ENCODE measurements at regions not wholly inside any gene's neighbourhood (a gene's known extent, or its start where the extent isn't known, plus 50 kb on each side); places are given as distances from the start of the nearest gene placed in this dataset.

GRCh38 chr21:35926003-35926740 is 134.2 kb downstream of the SETD4 start:
- no peak for TF ChIP-seq CTCF (IDR thresholded peaks at IDR 0.05)
- Mint-ChIP-seq H3K27me3 (ENCODE audit: low read depth) (no peaks in the 10 kb centered on the region), H3K36me3 (ENCODE audit: low read depth) (no peaks in the 10 kb centered on the region), H3K4me1 (ENCODE audit: low read depth) (peaks cover 10% of the 10 kb centered on the region), H3K27ac (ENCODE audit: unreplicated experiment) (no peak overlapping the region), H3K4me3 (ENCODE audit: unreplicated experiment) (no peak overlapping the region), H3K9me3 (ENCODE audit: low read depth) (no peaks in the 10 kb centered on the region)
- no peak for DNase-seq (ENCODE audit: low spot score)

- DNase-seq (ENCODE audit: low spot score), result no peak
- H3K27me3 Mint-ChIP-seq (ENCODE audit: low read depth), result no peaks in the 10 kb centered on the region
- no peaks in the 10 kb centered on the region for H3K9me3 Mint-ChIP-seq (ENCODE audit: low read depth)
- peaks cover 10% of the 10 kb centered on the region for H3K4me1 Mint-ChIP-seq (ENCODE audit: low read depth)
- no peak for TF ChIP-seq CTCF (IDR thresholded peaks at IDR 0.05)
- H3K36me3 Mint-ChIP-seq (ENCODE audit: low read depth), result no peaks in the 10 kb centered on the region
- no peak overlapping the region for H3K27ac Mint-ChIP-seq (ENCODE audit: unreplicated experiment)
- H3K4me3 Mint-ChIP-seq (ENCODE audit: unreplicated experiment), result no peak overlapping the region
Observed at GRCh38 chr21:35925497-35925896, 134.8 kb downstream of the SETD4 start.

GRCh38 chr21:35924714-35925301 is 135.5 kb downstream of the SETD4 start:
- peaks cover 10% of the 10 kb centered on the region for H3K4me1 Mint-ChIP-seq (ENCODE audit: low read depth)
- H3K27me3 Mint-ChIP-seq (ENCODE audit: low read depth), result no peaks in the 10 kb centered on the region
- H3K27ac Mint-ChIP-seq (ENCODE audit: unreplicated experiment), result no peak overlapping the region
- no peak for TF ChIP-seq CTCF (IDR thresholded peaks at IDR 0.05)
- no peaks in the 10 kb centered on the region for H3K9me3 Mint-ChIP-seq (ENCODE audit: low read depth)
- H3K4me3 Mint-ChIP-seq (ENCODE audit: unreplicated experiment), result no peak overlapping the region
- no peak for DNase-seq (ENCODE audit: low spot score)
- H3K36me3 Mint-ChIP-seq (ENCODE audit: low read depth), result no peaks in the 10 kb centered on the region

- no peak for DNase-seq (ENCODE audit: low spot score)
- Mint-ChIP-seq H3K27ac (ENCODE audit: unreplicated experiment) (no peak overlapping the region), H3K9me3 (ENCODE audit: low read depth) (peaks cover 2% of the 10 kb centered on the region), H3K4me1 (ENCODE audit: low read depth) (peaks cover 10% of the 10 kb centered on the region), H3K27me3 (ENCODE audit: low read depth) (no peaks in the 10 kb centered on the region), H3K36me3 (ENCODE audit: low read depth) (no peaks in the 10 kb centered on the region), H3K4me3 (ENCODE audit: unreplicated experiment) (no peak overlapping the region)
- TF ChIP-seq CTCF (IDR thresholded peaks at IDR 0.05), result no peak
Observed at GRCh38 chr21:35923971-35924370, 136.4 kb downstream of the SETD4 start.

GRCh38 chr21:35922618-35923017 is 137.7 kb downstream of the SETD4 start:
- H3K4me1 Mint-ChIP-seq (ENCODE audit: low read depth), result peaks cover 10% of the 10 kb centered on the region
- no peak for TF ChIP-seq CTCF (IDR thresholded peaks at IDR 0.05)
- no peak overlapping the region for H3K4me3 Mint-ChIP-seq (ENCODE audit: unreplicated experiment)
- no peaks in the 10 kb centered on the region for H3K27me3 Mint-ChIP-seq (ENCODE audit: low read depth)
- peaks cover 2% of the 10 kb centered on the region for H3K9me3 Mint-ChIP-seq (ENCODE audit: low read depth)
- H3K36me3 Mint-ChIP-seq (ENCODE audit: low read depth), result no peaks in the 10 kb centered on the region
- no peak for DNase-seq (ENCODE audit: low spot score)
- H3K27ac Mint-ChIP-seq (ENCODE audit: unreplicated experiment), result no peak overlapping the region
